SU-DHL-6 (cell line): ENCODE measurements at regions not wholly inside any gene's neighbourhood (a gene's known extent, or its start where the extent isn't known, plus 50 kb on each side); places are given as distances from the start of the nearest gene placed in this dataset.
"Not testable (repeated sequence)": the region's sequence is repeated elsewhere in the genome, so short reads cannot be mapped to it uniquely, and the experiment has no call there.

Experiments used
- EZH2phosphoT487 ChIP-seq: fragments of 200-600 bp; sonication (generic), shearing (Covaris generic); conservative IDR thresholded peaks from 2 replicates; pipeline ENCODE4 v1.6.1; 2018; ENCODE audit warnings: mild to moderate bottlenecking, antibody characterized with exemption, low read length, moderate library complexity, mixed read lengths
- TF ChIP-seq, protein P1 (sequence below): fragments of 200-600 bp; sonication (generic); IDR thresholded peaks from one replicate; pipeline ENCODE4 v1.5.1; 2017; ENCODE audit warnings: antibody characterized with exemption, mild to moderate bottlenecking, low read length, moderate library complexity; ENCODE audit not compliant: insufficient read depth, poor library complexity, severe bottlenecking

DNA sequence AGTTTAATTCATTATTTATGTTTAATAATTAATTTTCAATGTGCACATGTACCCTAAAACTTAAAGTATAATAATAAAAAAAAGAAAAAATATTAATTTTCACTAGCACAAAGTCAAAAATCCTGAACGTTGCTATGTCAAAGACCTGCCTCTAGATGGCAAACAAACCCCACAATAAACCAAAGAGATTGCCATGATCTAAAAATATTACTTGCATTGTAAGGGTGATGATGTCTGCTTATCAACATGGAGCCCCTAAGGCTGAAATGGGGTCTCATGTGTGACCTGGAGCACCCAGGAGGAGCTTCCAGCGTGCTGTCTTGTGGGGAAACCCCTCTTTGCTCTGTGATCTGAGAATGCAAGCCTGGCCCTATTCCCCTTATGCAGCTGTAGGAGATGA lies 1259.3 kb downstream of the RPIA start:
- TF ChIP-seq, protein P1, sequence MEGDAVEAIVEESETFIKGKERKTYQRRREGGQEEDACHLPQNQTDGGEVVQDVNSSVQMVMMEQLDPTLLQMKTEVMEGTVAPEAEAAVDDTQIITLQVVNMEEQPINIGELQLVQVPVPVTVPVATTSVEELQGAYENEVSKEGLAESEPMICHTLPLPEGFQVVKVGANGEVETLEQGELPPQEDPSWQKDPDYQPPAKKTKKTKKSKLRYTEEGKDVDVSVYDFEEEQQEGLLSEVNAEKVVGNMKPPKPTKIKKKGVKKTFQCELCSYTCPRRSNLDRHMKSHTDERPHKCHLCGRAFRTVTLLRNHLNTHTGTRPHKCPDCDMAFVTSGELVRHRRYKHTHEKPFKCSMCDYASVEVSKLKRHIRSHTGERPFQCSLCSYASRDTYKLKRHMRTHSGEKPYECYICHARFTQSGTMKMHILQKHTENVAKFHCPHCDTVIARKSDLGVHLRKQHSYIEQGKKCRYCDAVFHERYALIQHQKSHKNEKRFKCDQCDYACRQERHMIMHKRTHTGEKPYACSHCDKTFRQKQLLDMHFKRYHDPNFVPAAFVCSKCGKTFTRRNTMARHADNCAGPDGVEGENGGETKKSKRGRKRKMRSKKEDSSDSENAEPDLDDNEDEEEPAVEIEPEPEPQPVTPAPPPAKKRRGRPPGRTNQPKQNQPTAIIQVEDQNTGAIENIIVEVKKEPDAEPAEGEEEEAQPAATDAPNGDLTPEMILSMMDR = not testable (repeated sequence)
- TF ChIP-seq EZH2phosphoT487 = not testable (repeated sequence)
